HG02798 (cell line): ENCODE measurements at regions not wholly inside any gene's neighbourhood (a gene's known extent, or its start where the extent isn't known, plus 50 kb on each side); places are given as distances from the start of the nearest gene placed in this dataset.
"Not testable (repeated sequence)": the region's sequence is repeated elsewhere in the genome, so short reads cannot be mapped to it uniquely, and the experiment has no call there.

ENCODE experiments used
- ATAC-seq: cut with Tn5 transposase; IDR thresholded peaks from one replicate; pipeline ENCODE4 v1.9.1; 2021; ENCODE audit warnings: mild to moderate bottlenecking; ENCODE audit not compliant: unreplicated experiment, poor library complexity

DNA sequence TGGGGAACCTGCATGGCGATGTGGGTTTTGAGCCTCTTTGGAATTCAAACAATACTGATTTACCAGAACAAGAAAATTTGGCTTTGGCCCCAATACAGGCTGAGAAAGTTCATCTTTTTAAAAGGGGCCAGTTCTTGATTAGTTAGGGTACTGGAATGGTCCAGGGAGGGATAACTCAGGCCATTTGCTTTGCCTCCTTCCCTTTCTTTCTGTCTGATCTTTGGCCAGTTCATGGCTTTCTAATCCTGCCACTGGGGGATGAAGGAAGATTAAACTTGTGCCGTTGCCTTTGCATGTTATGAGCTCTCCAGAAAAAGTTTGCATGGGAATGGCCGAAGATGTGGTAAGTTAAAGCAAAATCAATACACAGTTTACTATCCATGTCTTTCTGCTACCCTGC lies 78.4 kb downstream of the ADAMTS15 start:
- no peak for ATAC-seq

DNA sequence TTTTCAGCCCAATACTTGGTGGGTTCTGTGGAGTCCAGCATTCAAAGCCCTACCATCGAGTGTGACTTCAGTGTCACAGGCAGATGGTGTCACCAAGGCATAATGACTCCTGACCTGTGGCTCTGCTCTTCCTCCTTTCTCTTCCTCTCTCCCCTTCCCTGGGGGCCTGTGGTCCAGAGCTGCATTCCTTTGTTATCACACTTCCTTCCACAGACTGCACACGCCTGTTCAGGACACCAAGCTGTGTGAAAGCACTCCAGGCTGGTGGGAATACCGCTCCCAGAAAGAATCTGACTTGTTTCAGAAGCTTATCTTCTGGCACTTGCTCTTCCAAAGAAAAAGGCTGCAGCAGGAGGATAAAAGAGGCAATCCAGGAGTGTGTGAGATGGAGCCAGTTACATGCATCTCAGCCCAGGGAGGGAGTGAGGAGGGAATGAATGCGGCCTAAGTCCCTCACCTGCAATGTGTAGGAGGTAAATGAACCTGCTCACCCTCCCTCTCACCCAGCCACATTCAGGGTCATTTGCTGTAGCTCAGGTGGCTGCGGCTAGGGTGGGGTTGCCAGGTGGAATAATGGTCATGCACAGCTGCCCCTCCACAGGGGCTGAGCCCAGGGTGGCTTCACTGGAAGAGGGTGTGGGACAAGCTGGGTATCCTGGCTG lies 79.3 kb downstream of the ADAMTS15 start:
- ATAC-seq: no peak

DNA sequence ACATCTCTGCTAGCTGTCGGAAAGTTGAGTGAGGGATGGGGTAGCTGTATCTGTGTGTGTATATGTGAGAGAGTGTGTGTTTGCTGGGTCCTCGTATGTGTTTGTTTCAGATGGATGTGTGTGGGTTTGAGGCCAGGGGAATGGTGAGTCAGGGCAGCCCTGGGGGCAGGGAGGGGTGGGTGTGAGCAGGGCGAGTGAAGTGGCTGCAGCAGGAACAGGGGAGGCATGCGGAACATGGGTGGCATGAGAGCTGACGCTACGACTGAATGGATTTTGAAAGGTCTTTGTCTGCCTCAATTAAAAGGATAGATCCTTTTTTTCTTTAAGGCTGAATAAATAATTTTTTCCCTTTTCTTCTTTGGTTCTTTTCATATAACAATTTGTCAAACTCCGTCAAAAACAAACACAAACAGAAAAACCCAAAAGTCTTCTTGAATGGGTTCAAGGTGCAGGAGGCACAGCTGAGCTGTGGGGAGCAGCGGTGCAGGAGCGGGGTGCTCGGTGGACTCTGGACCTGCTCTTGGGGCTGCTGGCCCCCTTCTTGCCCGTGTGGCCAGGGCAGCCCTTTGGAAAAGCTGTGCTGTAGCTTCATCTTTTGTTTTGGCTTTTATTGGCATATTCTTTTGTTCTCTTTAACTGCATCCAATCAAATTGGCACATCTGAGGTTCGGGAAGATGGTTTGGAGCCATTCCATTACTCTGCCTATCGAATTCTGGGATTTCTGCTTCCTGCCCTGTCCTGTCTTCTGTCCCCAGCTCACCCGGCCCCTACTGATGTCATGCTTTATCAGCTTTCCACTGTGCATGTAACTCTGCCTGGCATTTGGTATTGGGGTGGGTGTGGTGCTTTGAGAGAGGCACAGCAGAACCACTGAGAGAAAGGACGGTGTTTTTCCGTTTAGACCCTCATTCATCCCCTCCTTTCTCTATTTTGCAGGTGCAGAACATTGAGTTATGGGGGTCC lies 80.1 kb downstream of the ADAMTS15 start:
- no peak for ATAC-seq

DNA sequence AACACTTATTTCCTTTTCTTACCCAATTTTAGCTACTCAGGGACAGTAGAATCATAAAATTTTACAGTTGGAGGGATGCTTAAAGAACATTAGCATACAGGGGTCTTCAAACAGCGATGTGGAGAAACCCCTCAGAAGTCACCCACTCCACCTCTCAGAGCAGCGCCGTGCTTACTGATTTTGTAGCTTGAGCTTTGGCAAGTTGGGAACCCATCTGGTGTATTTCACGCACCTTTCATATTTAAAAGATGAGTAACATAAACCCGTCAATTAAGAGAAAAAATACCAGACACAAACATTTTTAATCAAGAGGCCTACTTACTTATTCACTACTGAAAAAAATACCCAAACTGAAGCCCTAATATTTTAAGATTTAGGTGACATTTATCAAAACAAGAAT lies 80.9 kb downstream of the ADAMTS15 start:
- ATAC-seq: no peak

DNA sequence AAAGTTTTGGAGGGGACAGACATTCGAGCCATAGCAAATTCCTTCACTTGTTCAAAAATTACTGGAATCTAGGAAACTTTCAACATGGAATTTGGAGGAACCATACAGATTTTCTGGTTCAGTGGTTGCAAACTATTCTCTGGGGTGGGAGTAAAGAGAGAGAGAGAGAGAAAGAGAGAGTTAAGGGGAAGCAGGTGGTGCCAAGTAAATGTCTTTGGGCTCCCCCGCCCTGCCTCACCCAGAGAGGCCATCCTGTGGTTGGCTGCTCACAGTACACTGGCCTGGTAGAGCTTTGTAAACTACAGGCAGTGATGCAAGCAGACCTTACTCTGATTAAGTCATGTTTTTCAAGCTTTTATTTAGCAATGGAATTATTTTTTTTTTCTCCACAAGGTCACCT lies 82.6 kb downstream of the ADAMTS15 start:
- ATAC-seq: no peak

DNA sequence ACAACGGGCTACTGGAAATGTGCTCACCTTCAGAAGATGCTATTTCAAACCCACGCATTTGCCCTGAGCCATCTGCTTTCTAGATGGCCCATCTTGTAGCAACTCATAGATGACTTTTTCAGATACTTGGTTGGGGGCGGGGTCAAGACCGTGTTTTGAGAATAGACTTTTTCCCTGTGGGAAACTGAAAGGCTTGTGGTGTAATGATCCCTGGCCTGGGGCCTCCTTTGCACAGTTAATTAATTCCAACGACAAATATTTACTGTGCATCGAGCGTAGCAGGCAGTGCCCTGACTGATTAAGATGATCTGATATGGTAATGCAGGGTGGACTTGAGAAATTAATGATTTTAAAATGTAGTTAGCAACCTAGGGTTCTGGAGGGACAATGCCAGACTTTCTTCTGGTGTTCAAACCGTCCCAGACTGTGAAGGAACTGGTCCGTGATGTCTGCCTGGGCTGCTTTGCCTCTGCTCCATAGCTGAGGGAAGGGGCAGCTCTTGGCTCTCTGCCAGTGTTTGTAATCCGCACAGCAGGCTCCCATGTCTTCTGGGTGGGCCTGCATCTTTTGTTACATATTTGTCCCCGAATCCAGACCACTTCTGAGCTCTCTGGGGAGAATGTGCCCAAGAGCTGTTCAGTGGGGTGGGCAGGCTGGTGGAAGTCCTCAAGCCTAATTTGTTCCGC lies 84.8 kb downstream of the ADAMTS15 start:
- no peak for ATAC-seq

DNA sequence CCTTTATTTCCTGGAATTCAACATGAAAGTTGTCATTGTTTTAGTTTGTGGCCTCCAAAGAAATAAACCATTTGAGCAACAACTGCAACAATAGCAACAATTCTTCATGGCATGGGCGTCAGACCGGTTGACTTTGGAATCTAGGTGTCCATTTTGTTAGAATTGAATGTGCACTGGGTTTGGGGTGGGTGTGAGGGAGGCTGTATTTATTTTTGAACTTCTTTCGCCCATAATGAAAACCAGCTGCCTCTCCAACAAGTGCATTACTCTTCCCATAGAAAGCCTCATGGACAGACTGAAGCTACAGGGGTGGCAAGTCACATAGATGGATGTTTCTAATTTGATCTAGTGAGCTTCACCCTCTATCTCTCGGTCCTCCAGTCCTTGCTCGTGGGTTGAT lies 85.4 kb downstream of the ADAMTS15 start:
- ATAC-seq: no peak

DNA sequence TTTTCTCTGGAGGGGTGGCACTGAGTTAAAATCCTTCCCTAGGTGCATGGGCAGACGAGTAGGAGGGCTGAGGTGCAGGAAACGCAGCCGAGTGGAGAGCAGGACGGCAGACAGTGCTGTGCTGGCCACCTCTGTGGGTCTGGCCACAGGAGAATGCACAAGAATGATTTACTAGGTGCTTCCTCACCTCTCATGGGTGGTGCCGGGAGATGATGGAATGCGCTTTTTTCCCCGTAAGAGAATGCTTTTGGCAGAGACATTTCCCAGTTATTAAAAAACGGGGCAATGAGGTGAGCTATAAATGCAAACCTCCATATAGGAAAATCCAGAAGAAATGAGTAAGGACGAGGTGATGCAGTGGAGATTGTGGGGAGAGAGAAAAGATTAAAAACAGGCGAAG lies 86.1 kb downstream of the ADAMTS15 start:
- no peak for ATAC-seq

DNA sequence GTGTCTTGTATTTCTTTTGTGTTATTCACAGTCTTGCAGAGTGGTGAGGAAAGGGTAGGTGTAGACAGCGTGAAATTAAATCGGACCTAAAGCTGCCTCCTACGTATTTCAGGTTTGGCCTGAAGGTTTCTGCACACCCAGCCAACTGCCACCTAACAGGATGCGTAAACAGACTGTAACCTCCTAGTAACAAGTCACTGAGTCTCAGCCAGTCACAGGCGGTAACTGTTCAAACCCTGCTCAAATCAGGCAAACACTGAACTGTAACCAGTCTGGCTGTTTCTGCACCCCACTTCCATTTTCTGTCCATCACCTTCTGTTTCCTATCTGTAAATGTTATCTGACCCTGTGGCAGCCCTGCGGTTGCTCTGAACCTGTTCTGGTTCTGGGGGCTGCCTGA lies 87.1 kb downstream of the ADAMTS15 start:
- no peak for ATAC-seq

DNA sequence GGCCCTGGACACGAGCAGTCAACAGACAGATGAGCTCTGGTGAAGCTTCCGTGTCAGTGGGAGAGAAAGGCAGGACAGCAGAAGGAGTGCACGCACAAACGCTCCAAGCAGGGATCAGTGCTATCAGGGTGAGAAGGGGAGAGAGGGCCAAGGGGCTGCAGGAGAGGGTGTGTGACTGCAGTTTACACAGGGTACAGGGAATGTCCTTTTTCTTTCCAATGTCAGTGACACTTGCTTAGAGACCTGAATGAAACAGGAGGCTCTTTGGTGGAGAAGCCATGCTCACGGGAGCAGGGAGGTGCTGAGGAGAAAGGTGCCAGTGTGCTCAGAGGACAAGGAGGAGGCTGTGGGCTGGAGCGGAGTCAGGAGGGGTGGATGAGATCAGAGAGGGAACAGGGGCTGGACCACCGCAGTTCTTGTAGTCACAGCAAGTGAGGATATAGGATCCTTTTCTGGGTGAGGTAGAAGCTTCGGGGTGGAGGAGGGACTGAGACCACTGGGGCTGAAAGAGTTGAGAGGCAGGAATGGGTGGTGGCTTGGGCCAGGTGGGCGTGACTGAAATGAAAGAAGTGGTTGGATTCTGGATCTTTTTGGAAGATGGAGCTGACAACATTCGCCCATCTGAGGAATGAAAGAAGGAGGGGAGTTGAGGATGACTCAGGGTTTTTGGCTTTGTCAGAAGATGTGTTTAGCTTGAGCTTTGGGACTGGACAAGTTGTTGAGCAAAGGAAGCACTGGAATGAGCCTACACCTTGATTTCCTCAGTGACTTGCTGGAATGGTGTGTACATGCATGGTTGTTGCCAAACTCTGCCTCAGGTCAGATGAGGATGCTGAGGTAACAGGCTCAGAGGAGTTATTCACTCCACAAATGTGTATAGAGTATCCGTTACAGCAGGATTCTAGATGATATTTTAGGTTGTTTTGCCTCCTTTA lies 87.9 kb downstream of the ADAMTS15 start:
- ATAC-seq: no peak

DNA sequence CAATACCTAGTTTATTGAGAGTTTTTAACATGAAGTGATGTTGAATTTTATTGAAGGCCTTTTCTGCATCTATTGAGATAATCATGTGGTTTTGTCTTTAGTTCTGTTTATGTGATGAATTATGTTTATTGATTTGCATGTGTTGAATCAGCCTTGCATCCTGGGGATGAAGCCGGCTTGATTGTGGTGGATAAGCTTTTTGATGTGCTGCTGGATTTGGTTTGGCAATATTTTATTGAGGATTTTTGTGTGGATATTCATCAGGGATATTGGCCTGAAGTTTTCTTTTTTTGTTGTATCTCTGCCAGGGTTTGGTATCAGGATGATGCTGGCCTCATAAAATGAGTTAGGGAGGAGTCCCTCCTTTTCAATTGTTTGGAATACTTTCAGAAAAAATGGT lies 91.2 kb downstream of the ADAMTS15 start:
- ATAC-seq: not testable (repeated sequence)

DNA sequence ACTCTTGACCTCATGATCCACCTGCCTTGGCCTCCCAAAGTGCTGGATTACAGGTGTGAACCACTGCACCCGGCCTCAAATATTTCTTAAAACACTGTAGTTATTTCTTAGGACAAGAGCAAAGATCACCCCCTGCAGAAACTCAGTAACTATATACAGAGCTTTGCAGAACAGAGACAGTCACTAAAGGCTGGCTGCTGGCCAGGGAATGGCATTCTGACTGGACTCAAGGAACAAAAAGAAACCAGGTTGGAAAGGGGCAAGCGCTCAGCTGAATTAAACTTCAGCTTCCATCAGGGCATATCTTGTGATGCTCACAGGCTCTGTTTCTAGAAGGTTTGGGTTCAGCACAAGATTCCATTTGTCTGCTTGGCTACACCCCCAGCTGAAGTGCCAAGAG lies 95.8 kb downstream of the ADAMTS15 start:
- ATAC-seq: no peak

DNA sequence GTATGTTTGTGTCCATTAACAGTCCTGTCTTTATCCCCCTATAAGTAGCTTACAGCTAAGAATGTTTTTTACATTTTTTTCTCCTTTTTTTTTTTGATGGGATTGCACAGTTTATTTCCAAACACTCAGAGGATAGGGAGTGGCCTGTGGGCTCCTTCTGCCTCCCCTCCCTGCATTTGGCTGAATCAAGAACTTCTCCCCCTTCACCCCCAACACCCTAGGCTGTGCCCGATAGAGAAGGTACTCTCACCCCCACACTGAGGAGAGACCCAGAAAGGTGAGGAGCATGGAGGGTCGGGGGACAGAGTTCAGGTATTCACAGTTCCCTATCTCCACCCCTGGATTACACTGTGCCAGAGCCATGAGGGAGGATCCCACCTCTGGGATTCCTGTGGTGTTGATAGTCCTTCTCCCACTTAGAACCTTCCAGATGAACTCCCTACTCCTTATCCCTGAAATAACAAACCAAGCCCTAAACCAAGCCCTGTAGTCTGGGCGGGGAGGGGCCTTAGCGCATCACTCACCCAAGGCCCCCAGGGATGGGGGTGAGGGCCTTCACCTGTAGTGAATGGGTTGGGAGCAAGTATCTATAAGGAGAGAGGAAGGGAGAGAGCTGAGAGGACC lies 97.1 kb downstream of the ADAMTS15 start:
- no peak for ATAC-seq

DNA sequence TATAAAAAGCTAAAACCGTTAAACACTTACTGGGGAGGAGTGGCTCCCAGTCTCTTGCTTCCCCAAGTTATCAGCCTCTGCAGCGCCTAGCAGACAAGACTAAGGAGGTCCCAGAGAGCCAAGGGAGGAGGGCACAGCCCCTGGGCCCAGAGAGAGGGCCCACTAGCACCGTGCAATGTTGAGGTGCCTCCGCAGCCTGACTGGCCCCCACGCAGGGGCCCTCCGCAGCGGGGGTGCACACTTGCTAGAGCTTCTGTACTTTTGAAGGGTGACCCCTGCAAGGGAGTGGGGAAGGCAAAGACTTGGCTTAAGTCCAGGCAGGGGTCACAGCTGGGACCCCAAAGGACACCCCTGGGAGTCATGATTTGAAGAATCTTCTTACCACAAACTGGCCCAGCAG lies 98.0 kb downstream of the ADAMTS15 start:
- no peak for ATAC-seq

DNA sequence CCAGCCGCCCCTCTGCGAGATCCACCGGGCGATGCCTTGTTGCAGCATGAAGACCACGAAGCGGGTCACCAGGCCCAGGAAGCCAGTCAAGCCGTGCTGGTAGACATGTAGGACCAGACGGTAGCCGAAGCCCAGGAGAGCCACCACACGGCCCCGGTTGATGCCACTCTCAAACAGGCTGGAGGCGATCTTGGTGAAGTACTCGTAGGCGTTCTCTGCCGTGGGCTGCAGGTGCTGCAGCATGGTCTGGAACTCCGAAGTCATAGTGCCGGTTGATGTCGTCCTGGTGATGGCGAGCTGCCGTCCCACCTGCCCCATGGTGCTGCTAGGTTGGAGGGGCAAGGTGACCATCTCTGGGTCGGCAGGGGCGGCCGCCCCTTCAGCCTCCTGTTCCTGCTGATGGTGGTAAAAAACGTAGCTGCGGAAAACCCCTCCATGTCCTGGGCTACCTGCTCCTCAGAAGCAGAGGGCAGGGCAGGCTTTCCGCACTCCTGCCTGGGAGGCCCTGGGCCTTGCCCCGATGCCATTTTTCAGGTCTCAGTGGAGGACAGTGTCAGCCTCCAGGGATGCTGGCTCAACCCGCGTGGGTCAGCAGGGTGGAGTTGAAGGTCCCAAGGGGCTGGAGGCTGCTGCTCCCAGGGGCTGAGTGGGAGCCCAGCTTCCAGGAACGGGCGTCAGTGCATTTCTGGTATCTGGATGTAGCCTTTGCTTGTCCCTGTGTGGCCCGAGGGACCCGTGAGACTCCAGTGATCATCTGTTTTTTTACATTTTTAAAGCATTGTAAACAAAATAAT lies 98.7 kb downstream of the ADAMTS15 start:
- ATAC-seq: no peak

DNA sequence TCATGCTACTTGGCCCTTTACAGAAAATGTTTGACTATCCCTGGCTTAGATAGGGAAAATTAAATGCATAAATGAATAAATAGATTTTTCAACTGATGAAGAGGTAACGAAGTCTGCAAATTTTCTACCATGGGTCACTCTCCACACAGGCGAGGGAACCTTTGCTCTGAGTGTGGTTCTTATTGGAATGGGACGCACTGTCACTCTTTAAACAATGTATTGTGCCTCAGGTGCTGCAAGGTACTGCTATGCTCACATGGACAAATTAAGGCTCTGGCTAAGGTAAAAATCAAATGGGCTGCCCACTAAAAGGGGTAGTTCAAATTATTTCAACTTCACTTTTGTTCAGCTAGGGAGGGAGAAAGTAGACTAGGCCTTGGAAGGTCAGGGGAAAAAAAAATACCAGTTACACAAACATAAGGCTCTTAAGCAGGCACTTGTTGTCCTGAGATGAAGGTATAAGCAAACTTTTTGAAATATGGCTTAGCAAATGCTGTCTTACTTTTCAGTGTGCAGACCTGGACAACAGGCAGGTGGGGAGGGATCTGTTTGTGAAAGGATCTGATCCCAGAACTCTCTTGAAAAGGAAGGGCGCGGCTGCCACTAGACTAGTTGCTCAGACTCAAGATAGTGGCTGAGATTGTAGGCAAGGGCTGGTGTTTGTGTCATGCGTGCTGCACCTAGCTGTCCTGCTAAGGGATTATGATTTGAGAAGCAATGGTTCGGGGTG lies 99.5 kb downstream of the ADAMTS15 start:
- ATAC-seq: no peak

DNA sequence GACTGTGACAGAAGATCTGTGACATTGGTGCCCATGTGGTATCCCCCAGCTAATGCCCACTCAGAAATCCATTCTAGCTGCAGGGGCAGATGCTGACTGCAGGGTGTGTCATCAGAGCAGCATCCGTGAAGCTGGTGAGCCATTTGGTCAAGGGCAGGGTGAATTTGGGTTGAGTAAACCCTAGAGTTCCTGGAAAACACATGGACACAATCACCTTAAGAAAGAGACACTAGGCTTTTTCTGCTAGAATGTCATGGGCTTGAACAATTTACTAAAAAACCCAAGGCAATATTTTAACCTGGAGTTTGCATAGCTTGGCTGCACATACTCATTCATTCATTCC lies 100.0 kb downstream of the ADAMTS15 start:
- ATAC-seq: no peak

DNA sequence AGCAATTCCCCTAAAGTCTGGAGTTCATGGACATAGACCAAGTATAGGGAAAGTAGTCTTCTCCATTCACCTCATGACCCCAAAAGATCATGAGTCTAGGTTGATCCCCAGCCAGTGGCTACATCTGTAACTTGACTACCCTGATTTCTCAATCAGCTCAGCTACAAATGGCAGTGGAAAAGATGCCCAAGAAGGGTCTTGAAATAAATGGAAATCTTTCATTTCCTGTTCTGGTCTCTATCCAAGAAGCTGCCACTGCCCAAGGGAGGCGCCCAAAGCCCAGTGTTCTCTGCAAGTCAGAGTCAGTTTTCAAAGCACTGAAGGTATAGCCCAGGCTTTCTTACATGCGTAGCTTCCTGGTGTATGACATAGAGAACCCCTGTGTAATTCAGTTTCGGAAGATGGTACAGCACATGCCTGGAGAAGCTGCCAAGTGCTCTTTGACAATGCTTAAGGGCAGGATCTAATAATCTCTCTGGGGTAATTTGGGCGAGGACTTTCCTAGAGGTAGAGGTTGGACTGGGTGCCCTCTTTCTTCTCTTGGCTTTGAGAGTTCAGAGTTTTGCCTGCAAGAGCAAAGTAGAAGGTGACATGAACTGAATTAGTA lies 101.1 kb downstream of the ADAMTS15 start:
- ATAC-seq: no peak
